ENCODE measurements at regions not wholly inside any gene's neighbourhood (a gene's known extent, or its start where the extent isn't known, plus 50 kb on each side); places are given as distances from the start of the nearest gene placed in this dataset.

- Histone ChIP-seq H3K9me2 (replicated peaks; ENCODE audit: insufficient read depth, low read length) (no peaks in the 10 kb centered on the region), H2AFZ (ENCODE audit: low read length) (no peak overlapping the region), H3K4me2 (ENCODE audit: low read depth, low read length) (no peak overlapping the region), H3K4me1 (ENCODE audit: low read length) (no peaks in the 10 kb centered on the region), H3K36me3 (replicated peaks; ENCODE audit: insufficient read depth, low read length) (no peaks in the 10 kb centered on the region), H4K20me1 (ENCODE audit: insufficient read depth, low read length) (no peaks in the 10 kb centered on the region), H3K27me3 (replicated peaks; ENCODE audit: insufficient read depth, low read length) (no peaks in the 10 kb centered on the region), H3K9ac (ENCODE audit: low read length) (no peak overlapping the region), H3F3A (ENCODE audit: insufficient read depth, low read length) (no peaks in the 10 kb centered on the region), H3K9me3 (replicated peaks; ENCODE audit: insufficient read depth, low read length) (no peaks in the 10 kb centered on the region), H3K4me3 (ENCODE audit: low read length) (no peak overlapping the region), H3K79me2 (ENCODE audit: low read length) (no peaks in the 10 kb centered on the region), H3K27ac (ENCODE audit: low read length) (no peak overlapping the region)
- no peak for DNase-seq
- TF ChIP-seq EZH2 (optimal IDR thresholded peaks at IDR 0.05; ENCODE audit: low read depth, low read length), result no peak
- no peak for TF ChIP-seq EZH2phosphoT487 (IDR thresholded peaks at IDR 0.05; ENCODE audit: low read length)
- no peak for TF ChIP-seq CTCF (IDR thresholded peaks at IDR 0.05; ENCODE audit: low read length)
Measured at GRCh38 chr6:3650076-3650958, 101.2 kb downstream of the PXDC1 start.

- H3K4me2 ChIP-seq (ENCODE audit: low read depth, low read length), result no peak overlapping the region
- no peaks in the 10 kb centered on the region for H3K4me1 ChIP-seq (ENCODE audit: low read length)
- TF ChIP-seq EZH2phosphoT487 (IDR thresholded peaks at IDR 0.05; ENCODE audit: low read length) (no peak), CTCF (IDR thresholded peaks at IDR 0.05; ENCODE audit: low read length) (no peak), EZH2 (optimal IDR thresholded peaks at IDR 0.05; ENCODE audit: low read depth, low read length) (no peak)
- no peak overlapping the region for H3K9ac ChIP-seq (ENCODE audit: low read length)
- DNase-seq, result no peak
- no peaks in the 10 kb centered on the region for H3K27me3 ChIP-seq (replicated peaks; ENCODE audit: insufficient read depth, low read length)
- H3K36me3 ChIP-seq (replicated peaks; ENCODE audit: insufficient read depth, low read length), result no peaks in the 10 kb centered on the region
- no peak overlapping the region for H3K4me3 ChIP-seq (ENCODE audit: low read length)
- no peaks in the 10 kb centered on the region for H3K79me2 ChIP-seq (ENCODE audit: low read length)
- H3K9me3 ChIP-seq (replicated peaks; ENCODE audit: insufficient read depth, low read length), result no peaks in the 10 kb centered on the region
- no peaks in the 10 kb centered on the region for H3F3A ChIP-seq (ENCODE audit: insufficient read depth, low read length)
- no peaks in the 10 kb centered on the region for H3K9me2 ChIP-seq (replicated peaks; ENCODE audit: insufficient read depth, low read length)
- H2AFZ ChIP-seq (ENCODE audit: low read length), result no peak overlapping the region
- H3K27ac ChIP-seq (ENCODE audit: low read length), result no peak overlapping the region
- H4K20me1 ChIP-seq (ENCODE audit: insufficient read depth, low read length), result no peaks in the 10 kb centered on the region
Measured at GRCh38 chr6:3648724-3649123, 102.8 kb downstream of the PXDC1 start.

- Histone ChIP-seq H3K9me3 (replicated peaks; ENCODE audit: insufficient read depth, low read length) (no peaks in the 10 kb centered on the region), H3K27ac (ENCODE audit: low read length) (no peak overlapping the region), H3K4me1 (ENCODE audit: low read length) (no peaks in the 10 kb centered on the region), H3K36me3 (replicated peaks; ENCODE audit: insufficient read depth, low read length) (no peaks in the 10 kb centered on the region), H3K4me3 (ENCODE audit: low read length) (no peak overlapping the region), H3K79me2 (ENCODE audit: low read length) (no peaks in the 10 kb centered on the region), H3K4me2 (ENCODE audit: low read depth, low read length) (no peak overlapping the region), H3F3A (ENCODE audit: insufficient read depth, low read length) (no peaks in the 10 kb centered on the region), H3K27me3 (replicated peaks; ENCODE audit: insufficient read depth, low read length) (no peaks in the 10 kb centered on the region), H4K20me1 (ENCODE audit: insufficient read depth, low read length) (no peaks in the 10 kb centered on the region), H2AFZ (ENCODE audit: low read length) (no peak overlapping the region), H3K9me2 (replicated peaks; ENCODE audit: insufficient read depth, low read length) (no peaks in the 10 kb centered on the region), H3K9ac (ENCODE audit: low read length) (no peak overlapping the region)
- DNase-seq, result no peak
- TF ChIP-seq CTCF (IDR thresholded peaks at IDR 0.05; ENCODE audit: low read length), result no peak
- no peak for TF ChIP-seq EZH2 (optimal IDR thresholded peaks at IDR 0.05; ENCODE audit: low read depth, low read length)
- TF ChIP-seq EZH2phosphoT487 (IDR thresholded peaks at IDR 0.05; ENCODE audit: low read length), result no peak
Measured at GRCh38 chr6:3646616-3647362, 104.7 kb downstream of the PXDC1 start.
